Nephron progenitor cell (in vitro differentiated cells): ENCODE measurements at regions not wholly inside any gene's neighbourhood (a gene's known extent, or its start where the extent isn't known, plus 50 kb on each side); places are given as distances from the start of the nearest gene placed in this dataset.
A peak's percentile ranks its signal among the peaks of the same experiment; 100 is the strongest.

Experiments used
- DNase-seq: peaks from one replicate; pipeline ENCODE4 v3.0.0; 2021
- H3K27ac Mint-ChIP-seq: 2 replicates; pipeline ENCODE4 v1.8.0; 2021; ENCODE audit warnings: mild to moderate bottlenecking, moderate library complexity, mixed read lengths
- H3K27me3 Mint-ChIP-seq: 2 replicates; pipeline ENCODE4 v1.8.0; 2021; ENCODE audit warnings: mild to moderate bottlenecking, low read depth, mixed read lengths; ENCODE audit not compliant: poor library complexity
- H3K36me3 Mint-ChIP-seq: 2 replicates; pipeline ENCODE4 v1.8.0; 2021; ENCODE audit warnings: low read depth, mixed read lengths
- H3K4me1 Mint-ChIP-seq: 2 replicates; pipeline ENCODE4 v1.8.0; 2021; ENCODE audit warnings: mixed read lengths
- H3K4me3 Mint-ChIP-seq: 2 replicates; pipeline ENCODE4 v1.8.0; 2021; ENCODE audit warnings: mild to moderate bottlenecking, moderate library complexity, mixed read lengths
- H3K9me3 Mint-ChIP-seq: 2 replicates; pipeline ENCODE4 v1.8.0; 2021; ENCODE audit warnings: mild to moderate bottlenecking, moderate library complexity, mixed read lengths
- TF ChIP-seq, protein P1 (sequence below): fragments of 200-600 bp; sonication (generic); IDR thresholded peaks from 2 replicates; pipeline ENCODE4 v1.5.0; 2021; ENCODE audit warnings: antibody characterized with exemption

GRCh38 chr5:113675166-113675565, 161.7 kb downstream of the YTHDC2 start:
- Mint-ChIP-seq H3K27me3 (no peaks in the 10 kb centered on the region), H3K9me3 (peaks cover 18% of the 10 kb centered on the region), H3K4me3 (no peak overlapping the region), H3K27ac (no peak overlapping the region), H3K4me1 (peaks cover 32% of the 10 kb centered on the region), H3K36me3 (no peaks in the 10 kb centered on the region)
- TF ChIP-seq, protein P1, sequence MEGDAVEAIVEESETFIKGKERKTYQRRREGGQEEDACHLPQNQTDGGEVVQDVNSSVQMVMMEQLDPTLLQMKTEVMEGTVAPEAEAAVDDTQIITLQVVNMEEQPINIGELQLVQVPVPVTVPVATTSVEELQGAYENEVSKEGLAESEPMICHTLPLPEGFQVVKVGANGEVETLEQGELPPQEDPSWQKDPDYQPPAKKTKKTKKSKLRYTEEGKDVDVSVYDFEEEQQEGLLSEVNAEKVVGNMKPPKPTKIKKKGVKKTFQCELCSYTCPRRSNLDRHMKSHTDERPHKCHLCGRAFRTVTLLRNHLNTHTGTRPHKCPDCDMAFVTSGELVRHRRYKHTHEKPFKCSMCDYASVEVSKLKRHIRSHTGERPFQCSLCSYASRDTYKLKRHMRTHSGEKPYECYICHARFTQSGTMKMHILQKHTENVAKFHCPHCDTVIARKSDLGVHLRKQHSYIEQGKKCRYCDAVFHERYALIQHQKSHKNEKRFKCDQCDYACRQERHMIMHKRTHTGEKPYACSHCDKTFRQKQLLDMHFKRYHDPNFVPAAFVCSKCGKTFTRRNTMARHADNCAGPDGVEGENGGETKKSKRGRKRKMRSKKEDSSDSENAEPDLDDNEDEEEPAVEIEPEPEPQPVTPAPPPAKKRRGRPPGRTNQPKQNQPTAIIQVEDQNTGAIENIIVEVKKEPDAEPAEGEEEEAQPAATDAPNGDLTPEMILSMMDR = no peak
- no peak for DNase-seq

DNA sequence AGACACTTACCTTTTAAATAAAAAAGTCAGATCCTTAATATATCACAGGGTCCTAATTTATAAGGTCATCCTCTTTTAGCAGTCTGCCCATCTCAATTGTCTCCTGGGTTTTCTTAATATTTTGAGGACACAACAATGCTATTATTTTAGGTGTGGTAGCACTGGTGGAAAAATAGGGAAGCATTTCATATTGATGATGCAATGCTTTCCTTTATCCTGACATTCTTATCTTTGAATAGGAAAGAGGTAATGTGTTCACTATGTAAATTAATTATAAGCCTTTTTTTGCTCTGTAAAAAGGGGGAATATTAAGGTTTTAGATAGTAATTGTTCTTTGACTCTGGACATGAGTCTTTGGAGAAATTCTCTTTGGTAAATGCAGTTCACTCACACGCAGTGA, 164.7 kb downstream of the YTHDC2 start:
- no peak for DNase-seq

GRCh38 chr5:113678924-113679575, 165.6 kb downstream of the YTHDC2 start:
- no peak overlapping the region for H3K27ac Mint-ChIP-seq
- TF ChIP-seq, protein P1 = peak; percentile 85
- DNase-seq = peak; percentile 57
- H3K9me3 Mint-ChIP-seq = peaks cover 7% of the 10 kb centered on the region
- H3K4me1 Mint-ChIP-seq = peaks cover 17% of the 10 kb centered on the region
- no peaks in the 10 kb centered on the region for H3K27me3 Mint-ChIP-seq
- H3K36me3 Mint-ChIP-seq = no peaks in the 10 kb centered on the region
- H3K4me3 Mint-ChIP-seq = no peak overlapping the region

More for the DNA sequence above, 164.7 kb downstream of the YTHDC2 start:
- H3K27ac Mint-ChIP-seq = no peak overlapping the region
- H3K27me3 Mint-ChIP-seq = no peaks in the 10 kb centered on the region
- no peaks in the 10 kb centered on the region for H3K36me3 Mint-ChIP-seq
- no peak overlapping the region for H3K4me3 Mint-ChIP-seq
- TF ChIP-seq, protein P1 = no peak
- peaks cover 13% of the 10 kb centered on the region for H3K9me3 Mint-ChIP-seq
- H3K4me1 Mint-ChIP-seq = peaks cover 17% of the 10 kb centered on the region

GRCh38 chr5:113680534-113680933, 167.0 kb downstream of the YTHDC2 start:
- Mint-ChIP-seq H3K27ac (no peak overlapping the region), H3K9me3 (no peaks in the 10 kb centered on the region), H3K36me3 (no peaks in the 10 kb centered on the region), H3K4me3 (no peak overlapping the region), H3K27me3 (no peaks in the 10 kb centered on the region), H3K4me1 (peaks cover 17% of the 10 kb centered on the region)
- TF ChIP-seq, protein P1 = no peak
- DNase-seq = no peak

- TF ChIP-seq, protein P1 = no peak
- Mint-ChIP-seq H3K27ac (no peak overlapping the region), H3K27me3 (no peaks in the 10 kb centered on the region), H3K36me3 (no peaks in the 10 kb centered on the region), H3K9me3 (no peaks in the 10 kb centered on the region), H3K4me1 (peaks cover 12% of the 10 kb centered on the region), H3K4me3 (no peak overlapping the region)
- DNase-seq = no peak
Measured at GRCh38 chr5:113682497-113683136, 169.1 kb downstream of the YTHDC2 start.

DNA sequence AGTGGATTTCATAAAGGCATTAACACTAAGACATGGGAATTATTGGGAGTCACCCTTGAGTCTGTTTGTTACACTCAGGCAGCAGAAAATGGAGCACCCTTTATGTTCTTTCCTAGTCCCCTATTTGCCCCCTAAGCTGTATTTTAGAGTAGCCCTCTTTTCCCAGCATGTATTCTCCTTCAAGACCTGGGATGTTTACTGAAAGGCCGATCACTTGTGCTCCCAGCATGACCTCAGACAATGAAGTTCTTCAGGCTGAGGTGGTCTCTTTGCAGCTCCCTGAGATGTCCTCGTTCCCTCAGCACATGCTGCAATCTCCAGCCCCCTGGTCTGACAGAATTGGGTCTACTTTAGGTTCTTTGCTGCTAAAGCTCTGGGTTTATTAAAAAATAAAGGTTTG, 169.7 kb downstream of the YTHDC2 start:
- DNase-seq = no peak
- H3K4me3 Mint-ChIP-seq = no peak overlapping the region
- peaks cover 9% of the 10 kb centered on the region for H3K4me1 Mint-ChIP-seq
- H3K36me3 Mint-ChIP-seq = no peaks in the 10 kb centered on the region
- H3K27ac Mint-ChIP-seq = no peak overlapping the region
- H3K27me3 Mint-ChIP-seq = no peaks in the 10 kb centered on the region
- no peaks in the 10 kb centered on the region for H3K9me3 Mint-ChIP-seq
- TF ChIP-seq, protein P1 = no peak
